Chondrocyte (in vitro differentiated cells): ENCODE measurements at regions not wholly inside any gene's neighbourhood (a gene's known extent, or its start where the extent isn't known, plus 50 kb on each side); places are given as distances from the start of the nearest gene placed in this dataset.

ENCODE experiments used
- DNase-seq: peaks from one replicate; pipeline ENCODE4 v3.0.0; 2021; ENCODE audit warnings: mixed read lengths, low spot score
- H3K27ac Mint-ChIP-seq: one replicate; pipeline ENCODE4 v1.8.0; 2021; ENCODE audit warnings: mild to moderate bottlenecking, moderate library complexity, mixed read lengths; ENCODE audit not compliant: unreplicated experiment
- H3K27me3 Mint-ChIP-seq: 2 replicates; pipeline ENCODE4 v1.8.0; 2021; ENCODE audit warnings: low read depth, mixed read lengths
- H3K36me3 Mint-ChIP-seq: 2 replicates; pipeline ENCODE4 v1.8.0; 2021; ENCODE audit warnings: low read depth, mixed read lengths
- H3K4me1 Mint-ChIP-seq: 2 replicates; pipeline ENCODE4 v1.8.0; 2021; ENCODE audit warnings: low read depth, mild to moderate bottlenecking, mixed read lengths
- H3K4me3 Mint-ChIP-seq: one replicate; pipeline ENCODE4 v1.8.0; 2021; ENCODE audit warnings: mild to moderate bottlenecking, moderate library complexity, mixed read lengths; ENCODE audit not compliant: unreplicated experiment
- H3K9me3 Mint-ChIP-seq: 2 replicates; pipeline ENCODE4 v1.8.0; 2021; ENCODE audit warnings: low read depth, mixed read lengths
- TF ChIP-seq, protein P1 (sequence below): fragments of 200-600 bp; sonication (generic); IDR thresholded peaks from 2 replicates; pipeline ENCODE4 v1.5.0; 2021; ENCODE audit warnings: antibody characterized with exemption, mild to moderate bottlenecking, moderate library complexity

DNA sequence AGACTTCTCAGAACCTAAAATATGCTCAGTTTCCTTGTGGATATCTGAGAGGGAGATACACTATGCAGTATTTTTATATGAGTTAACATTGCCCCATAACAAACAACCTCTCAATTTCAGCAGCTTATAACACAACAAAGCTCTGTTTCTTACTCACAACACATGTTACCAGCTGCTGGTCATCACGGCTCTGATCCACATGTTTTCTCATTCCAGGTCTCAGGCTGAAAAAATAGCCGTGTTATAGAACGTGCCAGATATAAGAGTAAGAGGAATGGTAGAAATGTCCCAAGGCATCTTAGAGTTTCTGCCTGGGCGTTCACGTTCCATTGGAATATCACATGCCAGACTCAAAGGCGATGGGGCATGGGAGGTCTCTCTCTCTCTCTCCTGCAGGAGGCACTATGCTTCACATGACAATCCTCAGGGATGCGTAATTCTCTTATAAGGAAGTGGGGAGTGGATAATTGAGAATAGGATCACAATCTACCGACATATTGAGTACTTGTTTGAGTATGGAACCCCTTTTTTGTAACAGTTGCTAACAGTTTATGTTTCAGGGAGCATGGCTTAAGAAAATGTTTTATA lies 246.6 kb downstream of the NHLRC3 start:
- no peak overlapping the region for H3K27ac Mint-ChIP-seq
- H3K36me3 Mint-ChIP-seq = peaks cover 5% of the 10 kb centered on the region
- H3K4me3 Mint-ChIP-seq = no peak overlapping the region
- DNase-seq = no peak
- no peaks in the 10 kb centered on the region for H3K27me3 Mint-ChIP-seq
- H3K4me1 Mint-ChIP-seq = peaks cover 25% of the 10 kb centered on the region
- H3K9me3 Mint-ChIP-seq = peaks cover 27% of the 10 kb centered on the region
- TF ChIP-seq, protein P1, sequence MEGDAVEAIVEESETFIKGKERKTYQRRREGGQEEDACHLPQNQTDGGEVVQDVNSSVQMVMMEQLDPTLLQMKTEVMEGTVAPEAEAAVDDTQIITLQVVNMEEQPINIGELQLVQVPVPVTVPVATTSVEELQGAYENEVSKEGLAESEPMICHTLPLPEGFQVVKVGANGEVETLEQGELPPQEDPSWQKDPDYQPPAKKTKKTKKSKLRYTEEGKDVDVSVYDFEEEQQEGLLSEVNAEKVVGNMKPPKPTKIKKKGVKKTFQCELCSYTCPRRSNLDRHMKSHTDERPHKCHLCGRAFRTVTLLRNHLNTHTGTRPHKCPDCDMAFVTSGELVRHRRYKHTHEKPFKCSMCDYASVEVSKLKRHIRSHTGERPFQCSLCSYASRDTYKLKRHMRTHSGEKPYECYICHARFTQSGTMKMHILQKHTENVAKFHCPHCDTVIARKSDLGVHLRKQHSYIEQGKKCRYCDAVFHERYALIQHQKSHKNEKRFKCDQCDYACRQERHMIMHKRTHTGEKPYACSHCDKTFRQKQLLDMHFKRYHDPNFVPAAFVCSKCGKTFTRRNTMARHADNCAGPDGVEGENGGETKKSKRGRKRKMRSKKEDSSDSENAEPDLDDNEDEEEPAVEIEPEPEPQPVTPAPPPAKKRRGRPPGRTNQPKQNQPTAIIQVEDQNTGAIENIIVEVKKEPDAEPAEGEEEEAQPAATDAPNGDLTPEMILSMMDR = peak; percentile 20
